Middle frontal gyrus (tissue), 1 donor: ENCODE measurements at regions not wholly inside any gene's neighbourhood (a gene's known extent, or its start where the extent isn't known, plus 50 kb on each side); places are given as distances from the start of the nearest gene placed in this dataset.

Source experiments
- DNase-seq: peaks from one replicate; pipeline ENCODE4 v3.0.0-alpha.2; 2015; ENCODE audit warnings: low spot score; ENCODE audit errors: extremely low spot score

- DNase-seq = no peak
Measured at GRCh38 chr9:87237336-87237735, 260.3 kb upstream of the DAPK1 start.

GRCh38 chr9:87238545-87238944, 259.1 kb upstream of the DAPK1 start:
- DNase-seq = no peak

GRCh38 chr9:87239312-87239711, 258.4 kb upstream of the DAPK1 start:
- DNase-seq = no peak

- DNase-seq = no peak
Measured at GRCh38 chr9:87243602-87244001, 254.1 kb upstream of the DAPK1 start.

- DNase-seq = no peak
Measured at GRCh38 chr9:87245271-87245670, 252.4 kb upstream of the DAPK1 start.

- DNase-seq = no peak
Measured at GRCh38 chr9:87247097-87247496, 250.6 kb upstream of the DAPK1 start.

- DNase-seq = no peak
Measured at GRCh38 chr9:87249029-87249428, 248.6 kb upstream of the DAPK1 start.

GRCh38 chr9:87250205-87250604, 247.5 kb upstream of the DAPK1 start:
- DNase-seq = no peak

GRCh38 chr9:87255431-87256155, 242.1 kb upstream of the DAPK1 start:
- no peak for DNase-seq

- DNase-seq = no peak
Measured at GRCh38 chr9:87256973-87257372, 240.7 kb upstream of the DAPK1 start.

GRCh38 chr9:87259543-87260518, 237.8 kb upstream of the DAPK1 start:
- no peak for DNase-seq

GRCh38 chr9:87263291-87263690, 234.4 kb upstream of the DAPK1 start:
- no peak for DNase-seq

- no peak for DNase-seq
Measured at GRCh38 chr9:87266697-87267096, 231.0 kb upstream of the DAPK1 start.

- no peak for DNase-seq
Measured at GRCh38 chr9:87267251-87268070, 230.2 kb upstream of the DAPK1 start.

GRCh38 chr9:87269296-87270176, 228.1 kb upstream of the DAPK1 start:
- no peak for DNase-seq

GRCh38 chr9:87270221-87270847, 227.3 kb upstream of the DAPK1 start:
- no peak for DNase-seq

GRCh38 chr9:87270848-87271234, 226.8 kb upstream of the DAPK1 start:
- no peak for DNase-seq

GRCh38 chr9:87271696-87272477, 225.8 kb upstream of the DAPK1 start:
- no peak for DNase-seq

GRCh38 chr9:87275047-87275725, 222.5 kb upstream of the DAPK1 start:
- DNase-seq = no peak
